Activated CD4-positive, alpha-beta T cell treated with anti-CD3 and anti-CD28 coated beads for 24 hours (primary cell): ENCODE measurements at regions not wholly inside any gene's neighbourhood (a gene's known extent, or its start where the extent isn't known, plus 50 kb on each side); places are given as distances from the start of the nearest gene placed in this dataset.
"Not testable (repeated sequence)": the region's sequence is repeated elsewhere in the genome, so short reads cannot be mapped to it uniquely, and the experiment has no call there.

Source experiments
- DNase-seq, 2 donors: peaks; one replicate each; pipeline ENCODE4 v3.0.0-alpha.2; 2020; ENCODE audit warnings: low read depth in 2 of 2

- DNase-seq: no peak
These were observed 488.9 kb downstream of the PCNX1 start for GRCh38 chr14:71396050-71396677.

GRCh38 chr14:71397371-71397770, 490.1 kb downstream of the PCNX1 start:
- DNase-seq: no peak

GRCh38 chr14:71398450-71398849, 491.2 kb downstream of the PCNX1 start:
- DNase-seq: no peak

- DNase-seq: no peak
These were observed 491.8 kb downstream of the PCNX1 start for GRCh38 chr14:71399057-71399487.

GRCh38 chr14:71400871-71401321, 493.6 kb downstream of the PCNX1 start:
- DNase-seq: no peak

- not testable (repeated sequence) for DNase-seq
These were observed 495.2 kb downstream of the PCNX1 start for GRCh38 chr14:71402415-71402814.

GRCh38 chr14:71403656-71404055, 496.4 kb downstream of the PCNX1 start:
- no peak for DNase-seq

- DNase-seq: no peak
These were observed 498.4 kb downstream of the PCNX1 start for GRCh38 chr14:71405676-71406075.

- DNase-seq: no peak
These were observed 501.2 kb downstream of the PCNX1 start for GRCh38 chr14:71408362-71409030.

GRCh38 chr14:71410578-71411284, 503.5 kb downstream of the PCNX1 start:
- no peak for DNase-seq

GRCh38 chr14:71411285-71411595, 504.0 kb downstream of the PCNX1 start:
- DNase-seq: no peak

GRCh38 chr14:71411738-71412137, 504.5 kb downstream of the PCNX1 start:
- DNase-seq: no peak

- DNase-seq: no peak
These were observed 507.6 kb downstream of the PCNX1 start for GRCh38 chr14:71414631-71415403.

- DNase-seq: no peak
These were observed 508.1 kb downstream of the PCNX1 start for GRCh38 chr14:71415404-71415690.

GRCh38 chr14:71416392-71416791, 509.1 kb downstream of the PCNX1 start:
- no peak for DNase-seq

- no peak for DNase-seq
These were observed 511.4 kb downstream of the PCNX1 start for GRCh38 chr14:71418532-71419245.

- no peak for DNase-seq
These were observed 508.7 kb upstream of the RGS6 start for GRCh38 chr14:71423481-71423880.

GRCh38 chr14:71424941-71425340, 507.3 kb upstream of the RGS6 start:
- no peak for DNase-seq

- no peak for DNase-seq
These were observed 506.2 kb upstream of the RGS6 start for GRCh38 chr14:71426001-71426400.

GRCh38 chr14:71429902-71430301, 502.3 kb upstream of the RGS6 start:
- DNase-seq: no peak

GRCh38 chr14:71430321-71430677, 501.9 kb upstream of the RGS6 start:
- DNase-seq: no peak
